OCI-LY7 (cell line): ENCODE measurements at regions not wholly inside any gene's neighbourhood (a gene's known extent, or its start where the extent isn't known, plus 50 kb on each side); places are given as distances from the start of the nearest gene placed in this dataset.

ENCODE experiments used
- BruUV-seq: library from RNA; stranded (reverse); fragments of 400-500 nt; replicated peaks from 2 replicates; lab custom pipeline; 2021; lab: Mats Ljungman, UMichigan
- CTCF ChIA-PET: fragments of 300-600 bp; sonication (Branson Sonifier 250); formaldehyde crosslinking; loops from one replicate; lab custom pipeline; 2022; ENCODE audit warnings: antibody characterized with exemption; ENCODE audit not compliant: unreplicated experiment; lab: Charles Lee
- POLR2A ChIA-PET: fragments of 300-600 bp; sonication (Branson Sonifier 250); formaldehyde crosslinking; loops from one replicate; lab custom pipeline; 2022; ENCODE audit warnings: antibody characterized with exemption; lab: Charles Lee
- DNase-seq: peaks from one replicate; pipeline ENCODE4 v3.0.0-alpha.2; 2015; ENCODE audit warnings: low spot score
- H2AFZ ChIP-seq: fragments of 200-600 bp; sonication (generic), shearing (Covaris generic); 2 replicates; pipeline ENCODE4 v1.6.1; 2014; ENCODE audit warnings: mild to moderate bottlenecking, antibody characterized with exemption, low read length, moderate library complexity
- H3K27ac ChIP-seq: fragments of 200-600 bp; sonication (generic); 2 replicates; pipeline ENCODE4 v1.5.1; 2014; ENCODE audit warnings: mixed run types, low read depth, mild to moderate bottlenecking, moderate library complexity, low read length, inconsistent platforms; ENCODE audit not compliant: poor library complexity, severe bottlenecking
- H3K36me3 ChIP-seq: fragments of 200-600 bp; sonication (generic); 2 replicates; pipeline ENCODE4 v1.6.1; 2014; ENCODE audit warnings: mild to moderate bottlenecking, antibody characterized with exemption, low read length, moderate library complexity, mixed read lengths; ENCODE audit not compliant: insufficient read depth
- H3K4me1 ChIP-seq: fragments of 200-600 bp; sonication (generic); 2 replicates; pipeline ENCODE4 v1.5.1; 2014; ENCODE audit warnings: mild to moderate bottlenecking, low read length; ENCODE audit not compliant: insufficient read depth, poor library complexity, severe bottlenecking
- H3K4me2 ChIP-seq: fragments of 200-600 bp; sonication (generic); 2 replicates; pipeline ENCODE4 v1.6.1; 2014; ENCODE audit warnings: mild to moderate bottlenecking, low read length
- H3K4me3 ChIP-seq: fragments of 200-600 bp; sonication (generic); 2 replicates; pipeline ENCODE4 v1.5.1; 2014; ENCODE audit warnings: mild to moderate bottlenecking, low read depth, low read length; ENCODE audit not compliant: poor library complexity, severe bottlenecking
- H3K79me2 ChIP-seq: fragments of 200-600 bp; sonication (generic); 2 replicates; pipeline ENCODE4 v1.6.1; 2016; ENCODE audit warnings: low read depth, mild to moderate bottlenecking, low read length, moderate library complexity, mixed read lengths; ENCODE audit not compliant: insufficient read depth
- H3K9me2 ChIP-seq: fragments of 200-600 bp; sonication (generic); 2 replicates; pipeline ENCODE4 v1.6.1; 2016; ENCODE audit warnings: mild to moderate bottlenecking, low read length, mixed read lengths; ENCODE audit not compliant: insufficient read depth
- H3K9me3 ChIP-seq: fragments of 200-600 bp; sonication (generic); 2 replicates; pipeline ENCODE4 v1.6.1; 2014; ENCODE audit warnings: mild to moderate bottlenecking, mixed run types, low read length, mixed read lengths
- H4K20me1 ChIP-seq: fragments of 200-600 bp; sonication (generic); 2 replicates; pipeline ENCODE4 v1.6.1; 2014; ENCODE audit warnings: mild to moderate bottlenecking, antibody characterized with exemption, low read length, moderate library complexity, mixed read lengths; ENCODE audit not compliant: insufficient read depth
- CTCF ChIP-seq: fragments of 200-600 bp; sonication (generic); conservative IDR thresholded peaks from 2 replicates; pipeline ENCODE4 v1.5.1; 2014; ENCODE audit warnings: mild to moderate bottlenecking, antibody characterized with exemption, low read length, moderate library complexity, mixed read lengths
- EZH2phosphoT487 ChIP-seq: fragments of 200-600 bp; sonication (generic); IDR thresholded peaks from 2 replicates; pipeline ENCODE4 v1.6.1; 2018; ENCODE audit warnings: low read depth, borderline replicate concordance, mild to moderate bottlenecking, mixed run types, antibody characterized with exemption, low read length, moderate library complexity, mixed read lengths
- intact Hi-C: fragments of 100-400 bp; cut with micrococcal nuclease; formaldehyde crosslinking; loops from one replicate; pipeline ENCODE4 v1.10.0; 2022; ENCODE audit not compliant: unreplicated experiment

GRCh38 chr20:40512591-40512990 lies 176.4 kb downstream of the MAFB start:
- no peaks in the 10 kb centered on the region for H3K36me3 ChIP-seq
- ChIA-PET CTCF (no interaction called here), POLR2A (no interaction called here)
- no peaks in the 10 kb centered on the region for H4K20me1 ChIP-seq
- no TSS peak for BruUV-seq
- H3K9me2 ChIP-seq, result no peaks in the 10 kb centered on the region
- no peak overlapping the region for H2AFZ ChIP-seq
- DNase-seq, result no peak
- intact Hi-C loops, result no loop called here
- H3K79me2 ChIP-seq, result no peaks in the 10 kb centered on the region
- H3K4me1 ChIP-seq, result no peaks in the 10 kb centered on the region
- TF ChIP-seq CTCF (no peak), EZH2phosphoT487 (no peak)
- H3K27ac ChIP-seq, result no peak overlapping the region
- no peak overlapping the region for H3K4me3 ChIP-seq
- no peak overlapping the region for H3K4me2 ChIP-seq
- H3K9me3 ChIP-seq, result no peaks in the 10 kb centered on the region

- Histone ChIP-seq H3K4me2 (no peak overlapping the region), H3K79me2 (no peaks in the 10 kb centered on the region), H2AFZ (no peak overlapping the region), H3K4me1 (no peaks in the 10 kb centered on the region), H3K36me3 (no peaks in the 10 kb centered on the region), H3K4me3 (no peak overlapping the region), H3K9me2 (no peaks in the 10 kb centered on the region), H3K9me3 (no peaks in the 10 kb centered on the region), H4K20me1 (no peaks in the 10 kb centered on the region), H3K27ac (no peak overlapping the region)
- BruUV-seq, result no TSS peak
- CTCF ChIA-PET, result no interaction called here
- intact Hi-C loops, result no loop called here
- POLR2A ChIA-PET, result no interaction called here
- no peak for TF ChIP-seq CTCF
- no peak for TF ChIP-seq EZH2phosphoT487
- no peak for DNase-seq
These were observed 177.6 kb downstream of the MAFB start for GRCh38 chr20:40511478-40511877.

- no peaks in the 10 kb centered on the region for H3K36me3 ChIP-seq
- H3K9me2 ChIP-seq, result no peaks in the 10 kb centered on the region
- H3K27ac ChIP-seq, result no peak overlapping the region
- H3K79me2 ChIP-seq, result no peaks in the 10 kb centered on the region
- H3K4me3 ChIP-seq, result no peak overlapping the region
- no peaks in the 10 kb centered on the region for H4K20me1 ChIP-seq
- intact Hi-C loops, result no loop called here
- TF ChIP-seq EZH2phosphoT487 (no peak), CTCF (no peak)
- no peaks in the 10 kb centered on the region for H3K9me3 ChIP-seq
- no TSS peak for BruUV-seq
- ChIA-PET CTCF (no interaction called here), POLR2A (no interaction called here)
- no peak overlapping the region for H2AFZ ChIP-seq
- H3K4me1 ChIP-seq, result no peaks in the 10 kb centered on the region
- no peak for DNase-seq
- H3K4me2 ChIP-seq, result no peak overlapping the region
These were observed 178.4 kb downstream of the MAFB start for GRCh38 chr20:40510622-40511021.
